ENCODE measurements at regions not wholly inside any gene's neighbourhood (a gene's known extent, or its start where the extent isn't known, plus 50 kb on each side); places are given as distances from the start of the nearest gene placed in this dataset.
"Not testable (repeated sequence)": the region's sequence is repeated elsewhere in the genome, so short reads cannot be mapped to it uniquely, and the experiment has no call there.

- no peak for DNase-seq
These were observed 250.0 kb downstream of the SOX9 start for GRCh38 chr17:72370819-72371218.

GRCh38 chr17:72372185-72372584 is 251.4 kb downstream of the SOX9 start:
- no peak for DNase-seq

GRCh38 chr17:72373910-72374741 is 253.3 kb downstream of the SOX9 start:
- DNase-seq: no peak

DNA sequence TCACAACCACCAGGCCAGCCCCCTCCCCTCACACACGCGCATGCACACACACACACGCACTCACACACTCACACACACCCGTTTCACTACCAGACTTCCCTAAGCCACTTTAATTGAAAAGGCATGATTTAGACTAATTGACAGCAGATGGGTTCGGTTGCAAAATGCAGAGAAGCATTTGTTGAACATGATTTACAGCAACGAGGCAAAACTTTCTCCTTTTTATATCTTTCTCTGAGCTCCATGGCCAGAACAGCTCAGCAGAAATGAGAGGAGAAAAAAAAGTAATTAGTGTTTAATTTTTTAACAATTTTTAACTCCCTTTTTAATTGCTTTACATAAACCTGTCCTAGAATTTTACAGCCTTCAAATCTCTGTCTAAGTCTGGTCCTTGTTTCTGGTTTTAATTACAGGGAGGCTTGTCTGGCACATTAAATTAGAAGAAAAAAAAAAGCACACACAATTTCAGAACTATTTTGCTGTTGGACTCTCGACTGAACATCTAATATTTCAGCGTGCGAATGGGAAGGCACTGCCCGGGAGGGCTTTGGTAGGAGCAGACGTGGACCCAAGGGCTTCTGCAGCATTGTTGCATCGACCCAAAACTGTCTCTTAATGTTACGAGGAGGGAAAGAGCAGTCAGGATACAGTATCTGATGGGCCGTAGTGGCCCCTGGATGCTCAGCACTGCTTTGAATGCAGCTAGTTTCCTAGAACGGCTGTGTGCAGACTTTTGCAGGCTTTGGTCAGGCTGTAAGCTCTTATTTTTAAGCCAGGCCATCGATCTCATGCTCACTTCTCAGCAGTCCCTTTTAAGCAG is 255.9 kb downstream of the SOX9 start:
- DNase-seq: no peak

DNA sequence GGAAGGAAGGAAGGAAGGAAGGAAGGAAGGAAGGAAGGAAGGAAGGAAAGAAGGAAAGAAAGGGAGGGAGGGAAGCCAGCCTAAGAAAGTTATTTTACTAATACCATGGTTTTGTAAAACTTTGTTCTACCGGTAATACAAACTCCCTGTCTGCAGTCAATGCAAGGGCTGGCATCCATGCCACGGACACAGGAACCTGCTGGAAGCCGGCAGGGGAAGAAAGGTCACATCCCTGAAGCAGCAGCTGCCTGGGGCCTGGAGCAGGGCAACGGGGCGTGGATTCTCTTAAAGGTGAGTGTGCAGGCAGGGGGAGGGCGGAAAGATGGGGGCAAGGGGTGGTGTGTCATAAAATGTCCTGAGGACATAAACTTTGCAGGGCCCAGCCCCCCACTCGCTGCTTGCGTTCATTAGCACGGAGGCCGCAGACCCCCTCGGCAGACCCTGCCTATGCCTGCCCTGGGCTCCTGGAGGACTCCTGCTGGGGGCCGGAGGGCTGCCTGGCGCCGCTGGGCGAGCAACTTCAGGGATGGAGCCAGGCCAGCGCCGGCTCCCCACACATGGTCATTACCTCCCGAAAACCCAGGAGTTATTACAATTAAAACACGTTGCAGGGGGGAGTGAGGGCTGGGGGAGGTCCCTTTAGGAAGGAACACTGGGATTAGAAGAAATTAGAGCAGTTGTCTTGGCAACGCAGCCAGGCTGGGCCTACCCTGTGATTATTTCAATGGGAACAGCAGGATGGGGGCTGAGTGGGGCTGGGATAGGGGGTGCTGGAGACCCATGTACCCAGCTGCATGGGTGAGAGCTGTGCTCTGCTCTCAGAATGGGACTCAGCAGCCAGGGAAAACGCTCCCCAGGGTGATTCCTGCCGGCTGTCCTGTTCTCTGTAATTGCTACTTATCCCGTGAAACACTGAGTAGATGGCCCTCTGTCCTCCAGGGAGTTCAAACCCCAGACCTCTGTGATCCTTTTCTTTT is 257.9 kb downstream of the SOX9 start:
- no peak for DNase-seq

DNA sequence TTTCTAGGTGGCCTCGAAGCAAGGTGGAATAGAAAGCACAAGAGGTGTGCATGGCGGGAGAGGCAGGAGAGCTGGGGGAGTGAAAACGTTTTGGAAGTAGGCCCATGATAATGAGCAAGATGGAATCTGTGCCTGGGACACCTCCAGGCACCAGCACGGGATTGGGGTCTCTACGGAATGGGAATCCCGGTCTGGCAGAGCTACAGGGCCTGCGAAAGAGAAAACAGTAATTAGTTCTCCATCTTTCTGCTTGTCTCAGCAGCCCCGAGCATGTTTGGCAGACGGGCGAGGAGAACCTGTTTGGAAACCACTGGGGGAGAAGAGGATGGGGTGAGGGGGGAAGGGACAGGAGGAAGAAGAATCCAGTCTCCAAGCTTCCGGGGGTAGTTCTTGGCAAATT is 258.7 kb downstream of the SOX9 start:
- DNase-seq: no peak

GRCh38 chr17:72380120-72380519 is 259.3 kb downstream of the SOX9 start:
- no peak for DNase-seq

- DNase-seq: no peak
These were observed 259.9 kb downstream of the SOX9 start for GRCh38 chr17:72380737-72381136.

DNA sequence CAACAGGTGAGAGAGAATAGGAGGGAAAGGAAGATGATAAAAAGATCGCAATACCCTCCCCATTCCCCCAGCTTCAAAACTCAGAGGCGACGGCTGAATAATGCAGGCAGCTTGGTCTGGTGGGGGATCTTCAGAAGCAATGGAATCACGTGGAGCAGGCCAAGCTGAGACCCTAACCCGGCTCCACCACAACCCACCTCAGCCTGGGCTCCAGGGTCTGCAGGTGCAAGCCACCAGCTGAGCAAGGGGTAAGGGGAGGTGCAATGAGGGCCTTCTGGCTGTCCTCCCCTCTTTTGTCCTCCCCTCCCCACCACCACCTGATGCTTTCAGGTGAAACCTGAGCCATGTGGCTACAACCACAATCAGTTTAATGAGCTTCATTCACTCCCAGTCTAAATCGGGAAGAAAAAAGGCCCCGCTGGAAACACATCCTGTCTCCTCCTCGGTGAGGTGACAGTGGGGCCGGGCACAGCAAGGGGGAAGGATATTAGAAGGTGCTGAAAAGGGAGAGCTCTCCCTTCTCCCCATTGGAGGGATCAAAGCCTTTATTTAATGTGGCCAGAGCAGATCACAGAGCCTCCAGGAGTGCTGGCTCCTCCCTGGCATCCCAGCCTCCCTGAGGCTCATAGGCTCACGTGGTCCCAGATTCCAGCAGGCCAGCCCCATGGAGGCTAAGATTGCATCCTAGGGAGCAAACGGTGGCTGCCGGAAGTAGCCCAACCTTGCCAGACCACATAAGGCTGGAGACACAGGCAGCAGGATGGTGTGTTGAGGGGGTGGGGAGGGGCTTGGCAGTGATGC is 261.0 kb downstream of the SOX9 start:
- DNase-seq: no peak

DNA sequence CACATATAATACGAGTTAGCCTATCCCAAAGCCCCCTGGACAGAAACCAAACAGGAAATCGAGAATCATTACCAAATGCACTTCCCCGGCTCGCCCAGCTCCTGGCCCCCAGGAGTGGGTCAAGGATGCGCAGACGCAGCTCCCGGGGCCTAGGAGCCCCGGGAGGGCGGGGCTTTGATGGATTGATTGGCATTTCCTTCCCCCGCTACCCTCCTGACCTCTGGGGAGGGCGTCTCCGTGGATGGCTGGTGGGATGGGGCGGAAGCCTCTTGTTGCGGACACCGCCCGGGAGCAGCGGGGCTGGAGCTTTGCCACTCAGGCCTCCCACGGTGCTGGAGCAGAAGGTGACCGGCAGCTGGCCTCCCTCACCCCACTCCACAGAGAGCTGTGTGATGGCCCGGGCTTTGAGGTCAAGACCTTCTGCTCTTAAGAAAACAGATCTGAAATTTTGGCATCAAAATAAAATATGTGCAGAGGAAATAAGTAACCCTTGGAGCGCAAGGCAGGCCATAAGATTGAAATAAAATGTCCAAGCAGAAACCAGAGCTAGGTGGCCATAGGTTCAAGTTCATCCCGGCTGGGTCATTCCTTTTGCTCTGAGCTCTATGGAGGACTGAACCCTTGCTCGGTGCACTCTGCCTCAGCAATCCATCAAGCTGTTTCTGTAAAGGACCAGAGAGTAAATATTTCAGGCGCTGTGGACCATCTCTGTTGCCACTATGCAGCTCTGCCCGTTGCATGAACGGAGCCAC is 262.3 kb downstream of the SOX9 start:
- DNase-seq: no peak

DNA sequence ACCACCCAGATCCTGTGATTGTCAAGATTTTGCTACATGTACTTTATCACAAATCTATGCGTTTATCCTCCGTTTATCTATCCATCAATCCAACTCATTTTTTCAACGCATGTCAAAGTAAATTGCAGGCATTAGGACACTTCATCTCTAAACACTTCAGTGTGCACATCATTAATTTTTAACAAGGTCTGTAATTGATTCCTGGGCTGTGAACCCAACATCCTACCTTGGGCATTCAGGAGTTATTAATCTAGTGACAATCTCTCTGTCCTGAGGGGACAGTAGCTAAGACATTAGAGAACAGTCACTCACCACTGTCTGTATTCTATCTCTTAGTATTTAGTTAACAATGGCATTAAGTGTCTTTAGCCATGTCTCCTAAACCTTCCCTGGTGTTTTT is 264.7 kb downstream of the SOX9 start:
- no peak for DNase-seq

DNA sequence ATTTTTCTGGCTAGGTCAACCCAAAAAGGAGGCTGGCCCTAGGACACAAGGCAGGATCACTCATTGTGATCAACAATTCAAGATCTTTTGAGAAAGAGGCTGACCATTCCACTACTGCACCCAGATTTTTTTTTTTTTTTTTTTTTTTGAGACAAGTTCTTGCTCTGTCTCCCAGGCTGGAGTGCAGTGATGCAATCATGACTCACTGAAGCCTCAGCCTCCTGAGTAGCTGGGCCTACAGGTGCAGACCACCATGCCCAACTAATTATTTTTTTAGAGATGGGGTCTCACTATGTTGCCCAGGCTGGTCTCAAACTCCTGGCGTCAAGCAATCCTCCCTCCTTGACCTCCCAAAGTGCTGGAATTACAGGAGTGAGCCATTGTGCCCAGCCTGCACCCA is 265.4 kb downstream of the SOX9 start:
- not testable (repeated sequence) for DNase-seq

DNA sequence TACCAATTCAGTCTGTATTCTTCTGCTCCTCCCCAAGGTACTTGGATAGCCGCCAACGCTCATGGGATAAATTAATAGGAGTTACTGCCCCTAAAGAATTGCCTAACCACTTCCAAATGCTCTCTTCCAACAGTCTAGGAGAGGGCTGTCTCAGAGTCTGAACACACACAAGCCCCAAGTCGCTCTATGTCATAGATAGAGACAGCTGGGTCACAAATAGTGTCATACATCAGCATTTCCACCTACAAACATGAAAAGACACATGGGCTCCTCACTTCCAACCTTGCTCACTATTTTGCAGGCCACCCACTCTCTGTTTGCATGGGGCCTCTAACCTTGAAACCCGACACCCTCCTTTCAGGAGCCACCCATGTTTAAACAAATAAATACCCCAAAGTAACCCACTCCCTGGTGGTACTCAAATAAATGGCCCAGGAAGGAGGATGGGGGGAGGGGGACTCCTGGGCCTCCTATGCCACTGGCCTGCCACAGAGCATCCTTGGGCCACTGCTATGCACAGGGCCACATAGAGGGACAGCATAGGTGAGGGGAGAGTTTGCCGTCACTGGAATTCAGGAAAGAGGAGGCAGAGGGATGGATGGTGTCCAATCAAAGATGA is 265.9 kb downstream of the SOX9 start:
- DNase-seq: no peak

- DNase-seq: no peak
These were observed 266.7 kb downstream of the SOX9 start for GRCh38 chr17:72387487-72387886.

DNA sequence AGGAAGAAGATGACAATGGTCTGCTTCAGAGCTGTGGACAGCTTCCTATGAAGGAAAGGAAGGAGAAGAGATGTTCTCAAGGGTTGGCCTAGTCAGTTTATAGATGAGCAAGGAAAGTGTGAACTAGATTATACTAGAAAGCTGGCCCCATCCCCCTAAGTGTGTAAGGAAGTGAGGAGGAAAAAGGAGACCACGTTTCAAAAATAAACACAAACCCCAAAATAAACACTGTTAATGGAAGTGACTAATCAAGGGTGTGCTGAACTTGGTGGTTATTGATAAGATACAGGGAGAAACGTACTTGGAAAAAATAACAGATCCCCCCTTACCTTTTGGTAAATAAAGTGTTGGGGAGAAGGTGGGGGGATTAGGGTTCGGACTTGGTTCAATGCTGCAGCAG is 267.1 kb downstream of the SOX9 start:
- DNase-seq: no peak

- no peak for DNase-seq
These were observed 268.1 kb downstream of the SOX9 start for GRCh38 chr17:72388765-72389473.

DNA sequence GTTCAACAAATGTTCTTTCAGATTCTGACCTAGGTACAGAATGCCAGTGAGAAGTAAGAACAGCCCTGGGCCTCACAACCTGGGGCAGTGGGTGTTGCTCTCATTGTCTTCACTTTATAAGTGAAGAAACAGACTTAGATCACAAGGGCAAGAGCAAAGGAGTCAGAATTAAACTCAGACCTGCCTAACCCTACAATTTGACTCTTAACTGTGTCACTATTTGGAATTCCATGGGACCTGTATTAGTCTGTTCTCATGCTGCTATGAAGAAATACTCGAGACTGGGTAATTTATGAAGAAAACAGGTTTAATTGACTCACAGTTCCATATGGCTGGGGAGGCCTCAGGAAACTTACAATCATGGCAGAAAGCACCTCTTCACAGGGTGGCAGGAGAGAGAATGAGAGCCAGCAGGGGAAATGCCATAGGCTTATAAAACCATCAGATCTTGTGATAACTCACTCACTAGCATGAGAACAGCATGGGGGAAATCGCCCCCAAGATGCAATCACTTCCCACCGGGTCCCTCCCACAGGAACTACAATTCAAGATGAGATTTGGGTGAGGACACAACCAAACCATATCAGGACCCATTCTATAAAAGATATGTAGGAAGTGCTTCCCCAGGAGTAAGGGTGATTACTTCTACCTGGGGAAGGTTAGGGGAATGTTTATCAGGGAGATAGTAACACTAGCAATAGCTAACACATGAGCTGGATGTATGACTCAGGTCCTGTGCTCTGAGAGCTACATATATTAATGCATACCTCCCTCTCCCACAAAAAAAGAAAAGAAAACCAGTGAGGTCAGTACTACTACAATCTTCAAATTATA is 270.1 kb downstream of the SOX9 start:
- DNase-seq: no peak

DNA sequence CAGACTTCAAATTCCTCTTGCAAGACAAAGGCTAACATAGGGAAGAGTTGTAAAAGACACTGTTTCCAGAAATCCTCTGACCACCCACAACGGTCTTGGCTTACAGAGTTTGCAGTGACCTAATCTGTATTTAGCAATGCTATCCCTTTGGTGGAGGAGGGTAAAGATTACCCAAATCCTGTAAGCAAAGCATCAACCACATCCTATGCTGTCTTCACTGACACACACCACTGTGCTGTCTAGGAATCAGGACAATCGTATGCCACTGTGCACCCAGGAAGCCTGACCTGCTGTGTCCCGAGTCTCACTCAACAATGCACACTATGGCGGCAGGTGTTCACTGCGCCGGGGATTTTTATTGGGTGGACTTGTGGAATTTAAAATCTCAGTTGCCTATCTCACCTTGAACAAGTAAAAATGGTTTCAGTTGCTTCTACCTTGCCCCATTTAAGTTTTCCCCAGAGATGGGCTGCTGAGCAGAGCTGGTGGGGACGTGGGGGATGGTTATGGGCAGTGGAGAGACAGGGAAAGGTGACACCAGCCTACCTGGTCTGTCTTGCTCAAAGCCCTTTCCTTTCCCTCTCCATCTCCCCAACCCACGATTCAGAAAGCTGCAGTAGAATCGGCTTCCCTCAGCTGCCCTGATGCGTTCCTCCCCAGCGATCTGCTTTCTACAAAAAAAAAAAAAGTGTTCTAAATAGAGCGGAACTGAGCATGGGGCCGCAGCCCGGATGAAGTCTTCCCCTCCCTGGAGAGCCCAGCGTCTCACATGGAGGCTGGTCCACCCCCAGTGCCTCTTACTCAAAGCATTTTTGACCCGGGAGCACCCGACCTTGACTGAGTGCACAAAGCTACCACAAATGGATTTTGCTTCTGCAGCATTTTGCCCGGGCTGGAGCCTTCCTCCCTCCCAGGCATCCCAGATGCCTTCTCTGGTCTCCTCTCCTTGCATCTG is 271.5 kb downstream of the SOX9 start:
- DNase-seq: no peak
